ENCODE measurements at regions not wholly inside any gene's neighbourhood (a gene's known extent, or its start where the extent isn't known, plus 50 kb on each side); places are given as distances from the start of the nearest gene placed in this dataset.

GRCh38 chr7:80324032-80324431 is 187.8 kb downstream of the GNAT3 start:
- DNase-seq (ENCODE audit: low read depth): no peak
- no peak overlapping the region for H3K4me3 ChIP-seq (ENCODE audit: low read depth, low read length)
- TF ChIP-seq POLR2A (IDR thresholded peaks at IDR 0.05; ENCODE audit: extremely low read depth, insufficient read length) (no peak), CTCF (IDR thresholded peaks at IDR 0.05; ENCODE audit: low read depth, low read length) (no peak), MYC (IDR thresholded peaks at IDR 0.05; ENCODE audit: low read depth, low read length) (no peak), MAX (IDR thresholded peaks at IDR 0.05; ENCODE audit: low read depth, low read length) (no peak)

GRCh38 chr7:80319461-80319860 is 184.8 kb downstream of the GNAI1 start:
- TF ChIP-seq POLR2A (IDR thresholded peaks at IDR 0.05; ENCODE audit: extremely low read depth, insufficient read length) (no peak), MYC (IDR thresholded peaks at IDR 0.05; ENCODE audit: low read depth, low read length) (no peak), MAX (IDR thresholded peaks at IDR 0.05; ENCODE audit: low read depth, low read length) (no peak), CTCF (IDR thresholded peaks at IDR 0.05; ENCODE audit: low read depth, low read length) (no peak)
- no peak overlapping the region for H3K4me3 ChIP-seq (ENCODE audit: low read depth, low read length)
- no peak for DNase-seq (ENCODE audit: low read depth)

GRCh38 chr7:80318081-80318480 is 183.4 kb downstream of the GNAI1 start:
- H3K4me3 ChIP-seq (ENCODE audit: low read depth, low read length): no peak overlapping the region
- TF ChIP-seq MAX (IDR thresholded peaks at IDR 0.05; ENCODE audit: low read depth, low read length) (no peak), CTCF (IDR thresholded peaks at IDR 0.05; ENCODE audit: low read depth, low read length) (no peak), POLR2A (IDR thresholded peaks at IDR 0.05; ENCODE audit: extremely low read depth, insufficient read length) (no peak), MYC (IDR thresholded peaks at IDR 0.05; ENCODE audit: low read depth, low read length) (no peak)
- no peak for DNase-seq (ENCODE audit: low read depth)

- no peak for TF ChIP-seq CTCF (IDR thresholded peaks at IDR 0.05; ENCODE audit: low read depth, low read length)
- DNase-seq (ENCODE audit: low read depth): no peak
- no peak overlapping the region for H3K4me3 ChIP-seq (ENCODE audit: low read depth, low read length)
Observed at GRCh38 chr7:80316811-80317210, 182.2 kb downstream of the GNAI1 start.

- no peak overlapping the region for H3K4me3 ChIP-seq (ENCODE audit: low read depth, low read length)
- no peak for DNase-seq (ENCODE audit: low read depth)
- TF ChIP-seq MAX (IDR thresholded peaks at IDR 0.05; ENCODE audit: low read depth, low read length) (no peak), CTCF (IDR thresholded peaks at IDR 0.05; ENCODE audit: low read depth, low read length) (no peak), MYC (IDR thresholded peaks at IDR 0.05; ENCODE audit: low read depth, low read length) (no peak), POLR2A (IDR thresholded peaks at IDR 0.05; ENCODE audit: extremely low read depth, insufficient read length) (no peak)
Observed at GRCh38 chr7:80313716-80314115, 179.1 kb downstream of the GNAI1 start.

GRCh38 chr7:80313067-80313626 is 178.5 kb downstream of the GNAI1 start:
- no peak overlapping the region for H3K4me3 ChIP-seq (ENCODE audit: low read depth, low read length)
- no peak for DNase-seq (ENCODE audit: low read depth)
- no peak for TF ChIP-seq POLR2A (IDR thresholded peaks at IDR 0.05; ENCODE audit: extremely low read depth, insufficient read length)
- no peak for TF ChIP-seq MYC (IDR thresholded peaks at IDR 0.05; ENCODE audit: low read depth, low read length)
- no peak for TF ChIP-seq CTCF (IDR thresholded peaks at IDR 0.05; ENCODE audit: low read depth, low read length)
- no peak for TF ChIP-seq MAX (IDR thresholded peaks at IDR 0.05; ENCODE audit: low read depth, low read length)
